OCI-LY7 (cell line): ENCODE measurements at regions not wholly inside any gene's neighbourhood (a gene's known extent, or its start where the extent isn't known, plus 50 kb on each side); places are given as distances from the start of the nearest gene placed in this dataset.

ENCODE experiments used
- BruUV-seq: library from RNA; stranded (reverse); fragments of 400-500 nt; replicated peaks from 2 replicates; lab custom pipeline; 2021; lab: Mats Ljungman, UMichigan
- CTCF ChIA-PET: fragments of 300-600 bp; sonication (Branson Sonifier 250); formaldehyde crosslinking; loops from one replicate; lab custom pipeline; 2022; ENCODE audit warnings: antibody characterized with exemption; ENCODE audit not compliant: unreplicated experiment; lab: Charles Lee
- POLR2A ChIA-PET: fragments of 300-600 bp; sonication (Branson Sonifier 250); formaldehyde crosslinking; loops from one replicate; lab custom pipeline; 2022; ENCODE audit warnings: antibody characterized with exemption; lab: Charles Lee
- DNase-seq: peaks from one replicate; pipeline ENCODE4 v3.0.0-alpha.2; 2015; ENCODE audit warnings: low spot score
- H2AFZ ChIP-seq: fragments of 200-600 bp; sonication (generic), shearing (Covaris generic); 2 replicates; pipeline ENCODE4 v1.6.1; 2014; ENCODE audit warnings: mild to moderate bottlenecking, antibody characterized with exemption, low read length, moderate library complexity
- H3K27ac ChIP-seq: fragments of 200-600 bp; sonication (generic); 2 replicates; pipeline ENCODE4 v1.5.1; 2014; ENCODE audit warnings: mixed run types, low read depth, mild to moderate bottlenecking, moderate library complexity, low read length, inconsistent platforms; ENCODE audit not compliant: poor library complexity, severe bottlenecking
- H3K36me3 ChIP-seq: fragments of 200-600 bp; sonication (generic); 2 replicates; pipeline ENCODE4 v1.6.1; 2014; ENCODE audit warnings: mild to moderate bottlenecking, antibody characterized with exemption, low read length, moderate library complexity, mixed read lengths; ENCODE audit not compliant: insufficient read depth
- H3K4me1 ChIP-seq: fragments of 200-600 bp; sonication (generic); 2 replicates; pipeline ENCODE4 v1.5.1; 2014; ENCODE audit warnings: mild to moderate bottlenecking, low read length; ENCODE audit not compliant: insufficient read depth, poor library complexity, severe bottlenecking
- H3K4me2 ChIP-seq: fragments of 200-600 bp; sonication (generic); 2 replicates; pipeline ENCODE4 v1.6.1; 2014; ENCODE audit warnings: mild to moderate bottlenecking, low read length
- H3K4me3 ChIP-seq: fragments of 200-600 bp; sonication (generic); 2 replicates; pipeline ENCODE4 v1.5.1; 2014; ENCODE audit warnings: mild to moderate bottlenecking, low read depth, low read length; ENCODE audit not compliant: poor library complexity, severe bottlenecking
- H3K79me2 ChIP-seq: fragments of 200-600 bp; sonication (generic); 2 replicates; pipeline ENCODE4 v1.6.1; 2016; ENCODE audit warnings: low read depth, mild to moderate bottlenecking, low read length, moderate library complexity, mixed read lengths; ENCODE audit not compliant: insufficient read depth
- H3K9me2 ChIP-seq: fragments of 200-600 bp; sonication (generic); 2 replicates; pipeline ENCODE4 v1.6.1; 2016; ENCODE audit warnings: mild to moderate bottlenecking, low read length, mixed read lengths; ENCODE audit not compliant: insufficient read depth
- H3K9me3 ChIP-seq: fragments of 200-600 bp; sonication (generic); 2 replicates; pipeline ENCODE4 v1.6.1; 2014; ENCODE audit warnings: mild to moderate bottlenecking, mixed run types, low read length, mixed read lengths
- H4K20me1 ChIP-seq: fragments of 200-600 bp; sonication (generic); 2 replicates; pipeline ENCODE4 v1.6.1; 2014; ENCODE audit warnings: mild to moderate bottlenecking, antibody characterized with exemption, low read length, moderate library complexity, mixed read lengths; ENCODE audit not compliant: insufficient read depth
- EZH2phosphoT487 ChIP-seq: fragments of 200-600 bp; sonication (generic); IDR thresholded peaks from 2 replicates; pipeline ENCODE4 v1.6.1; 2018; ENCODE audit warnings: low read depth, borderline replicate concordance, mild to moderate bottlenecking, mixed run types, antibody characterized with exemption, low read length, moderate library complexity, mixed read lengths
- intact Hi-C: fragments of 100-400 bp; cut with micrococcal nuclease; formaldehyde crosslinking; loops from one replicate; pipeline ENCODE4 v1.10.0; 2022; ENCODE audit not compliant: unreplicated experiment
- TF ChIP-seq, protein P1 (sequence below): fragments of 200-600 bp; sonication (generic); conservative IDR thresholded peaks from 2 replicates; pipeline ENCODE4 v1.5.1; 2014; ENCODE audit warnings: mild to moderate bottlenecking, antibody characterized with exemption, low read length, moderate library complexity, mixed read lengths

DNA sequence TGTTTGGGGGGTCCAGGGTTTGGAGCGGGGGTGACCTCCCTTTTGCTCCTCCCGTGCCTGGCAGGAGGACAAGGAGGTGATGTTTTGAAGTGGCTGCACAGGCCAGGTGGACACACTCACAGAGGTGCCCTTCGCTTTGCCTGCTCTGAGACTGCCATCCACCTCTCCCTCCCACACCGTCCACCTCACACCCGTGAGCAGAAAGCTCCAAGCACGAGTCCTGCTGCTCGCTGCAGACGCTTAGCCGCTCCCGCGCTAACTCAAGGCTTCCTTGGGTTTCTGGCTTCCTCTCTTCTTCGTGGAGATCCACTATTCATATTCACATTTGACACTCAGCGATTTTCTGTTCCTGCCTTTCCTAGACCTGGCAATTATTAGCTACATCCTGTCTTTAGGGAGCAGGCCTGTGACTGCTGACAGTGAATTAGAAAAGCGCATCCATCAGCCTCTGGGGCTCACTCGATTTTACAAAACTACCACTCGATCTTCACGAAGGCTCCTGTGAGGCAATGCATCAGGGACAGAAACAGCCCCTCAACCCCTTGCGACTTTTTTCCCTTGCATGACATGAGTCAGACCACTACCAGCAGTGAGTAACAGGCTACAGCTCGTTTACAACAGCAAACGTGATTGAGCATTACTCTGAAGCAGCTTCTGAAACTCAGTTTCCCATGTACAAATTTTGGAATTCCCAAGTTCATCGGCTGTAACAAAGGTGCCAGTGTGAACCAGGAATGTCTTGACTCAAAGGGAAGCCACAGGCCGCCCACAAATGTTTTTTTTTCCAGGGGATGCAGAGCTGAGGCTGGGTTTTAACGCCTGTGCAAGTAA lies 238.7 kb upstream of the SOX11 start:
- Histone ChIP-seq H3K27ac (no peak overlapping the region), H3K36me3 (no peaks in the 10 kb centered on the region), H4K20me1 (no peaks in the 10 kb centered on the region), H3K9me2 (no peaks in the 10 kb centered on the region), H3K4me2 (no peak overlapping the region), H3K9me3 (no peaks in the 10 kb centered on the region), H2AFZ (no peak overlapping the region), H3K79me2 (no peaks in the 10 kb centered on the region), H3K4me1 (no peaks in the 10 kb centered on the region), H3K4me3 (no peak overlapping the region)
- POLR2A ChIA-PET: no interaction called here
- intact Hi-C loops: no loop called here
- no TSS peak for BruUV-seq
- DNase-seq: no peak
- no peak for TF ChIP-seq EZH2phosphoT487
- TF ChIP-seq, protein P1, sequence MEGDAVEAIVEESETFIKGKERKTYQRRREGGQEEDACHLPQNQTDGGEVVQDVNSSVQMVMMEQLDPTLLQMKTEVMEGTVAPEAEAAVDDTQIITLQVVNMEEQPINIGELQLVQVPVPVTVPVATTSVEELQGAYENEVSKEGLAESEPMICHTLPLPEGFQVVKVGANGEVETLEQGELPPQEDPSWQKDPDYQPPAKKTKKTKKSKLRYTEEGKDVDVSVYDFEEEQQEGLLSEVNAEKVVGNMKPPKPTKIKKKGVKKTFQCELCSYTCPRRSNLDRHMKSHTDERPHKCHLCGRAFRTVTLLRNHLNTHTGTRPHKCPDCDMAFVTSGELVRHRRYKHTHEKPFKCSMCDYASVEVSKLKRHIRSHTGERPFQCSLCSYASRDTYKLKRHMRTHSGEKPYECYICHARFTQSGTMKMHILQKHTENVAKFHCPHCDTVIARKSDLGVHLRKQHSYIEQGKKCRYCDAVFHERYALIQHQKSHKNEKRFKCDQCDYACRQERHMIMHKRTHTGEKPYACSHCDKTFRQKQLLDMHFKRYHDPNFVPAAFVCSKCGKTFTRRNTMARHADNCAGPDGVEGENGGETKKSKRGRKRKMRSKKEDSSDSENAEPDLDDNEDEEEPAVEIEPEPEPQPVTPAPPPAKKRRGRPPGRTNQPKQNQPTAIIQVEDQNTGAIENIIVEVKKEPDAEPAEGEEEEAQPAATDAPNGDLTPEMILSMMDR: no peak
- CTCF ChIA-PET: no interaction called here

DNA sequence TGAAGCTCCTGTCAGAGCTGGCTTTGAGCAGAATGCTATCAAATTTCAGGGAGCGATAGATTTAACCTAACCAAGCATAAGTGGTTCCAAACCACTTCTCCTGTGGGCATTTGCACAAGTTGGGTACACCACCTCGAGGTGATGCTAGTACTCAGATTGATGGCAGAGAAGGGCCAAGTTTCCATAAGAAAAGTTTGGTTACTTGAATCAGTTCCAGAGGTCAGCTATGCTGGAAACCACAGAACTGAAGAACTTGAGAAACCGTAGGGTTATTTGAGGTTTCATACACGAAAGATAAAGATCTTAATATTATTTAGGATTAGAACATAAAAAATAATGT lies 238.2 kb upstream of the SOX11 start:
- Histone ChIP-seq H3K4me3 (no peak overlapping the region), H3K4me1 (no peaks in the 10 kb centered on the region), H2AFZ (no peak overlapping the region), H3K27ac (no peak overlapping the region), H3K9me2 (no peaks in the 10 kb centered on the region), H3K9me3 (no peaks in the 10 kb centered on the region), H3K79me2 (no peaks in the 10 kb centered on the region), H3K36me3 (no peaks in the 10 kb centered on the region), H3K4me2 (no peak overlapping the region), H4K20me1 (no peaks in the 10 kb centered on the region)
- BruUV-seq: no TSS peak
- ChIA-PET CTCF (no interaction called here), POLR2A (interaction anchor here (0.6 kb wide), 1 partner anchor 618 kb away, joined by 3 read pairs; no protein-coding TSS in a partner anchor)
- TF ChIP-seq EZH2phosphoT487: no peak
- TF ChIP-seq, protein P1: no peak
- intact Hi-C loops: no loop called here
- DNase-seq: no peak

DNA sequence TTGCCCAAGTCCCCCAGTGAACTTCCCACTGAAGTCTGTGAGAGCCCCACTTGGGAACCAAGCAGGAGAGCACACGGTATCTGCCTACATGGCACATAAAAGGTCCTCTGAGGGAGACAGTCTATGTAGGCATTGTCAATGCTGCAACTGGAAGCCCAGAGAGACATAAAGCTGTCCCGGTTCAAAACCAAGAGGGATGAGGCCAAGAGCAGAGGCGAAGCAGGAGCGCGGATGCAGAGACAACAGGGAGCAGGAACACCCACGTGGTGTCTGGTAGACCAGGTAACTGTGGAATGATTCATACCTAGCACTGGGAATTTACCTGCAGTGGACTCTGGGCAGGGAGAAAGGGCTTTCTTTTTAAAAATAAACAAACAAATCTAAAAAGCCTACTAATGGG lies 233.1 kb upstream of the SOX11 start:
- H3K4me2 ChIP-seq: no peak overlapping the region
- H3K9me2 ChIP-seq: no peaks in the 10 kb centered on the region
- DNase-seq: no peak
- H3K36me3 ChIP-seq: no peaks in the 10 kb centered on the region
- no peak for TF ChIP-seq EZH2phosphoT487
- TF ChIP-seq, protein P1: no peak
- H3K4me1 ChIP-seq: no peaks in the 10 kb centered on the region
- CTCF ChIA-PET: no interaction called here
- BruUV-seq: no TSS peak
- H3K9me3 ChIP-seq: no peaks in the 10 kb centered on the region
- no peaks in the 10 kb centered on the region for H4K20me1 ChIP-seq
- intact Hi-C loops: no loop called here
- H3K27ac ChIP-seq: no peak overlapping the region
- H2AFZ ChIP-seq: no peak overlapping the region
- POLR2A ChIA-PET: no interaction called here
- H3K4me3 ChIP-seq: no peak overlapping the region
- H3K79me2 ChIP-seq: no peaks in the 10 kb centered on the region
